Inflammatory macrophage treated with lipopolysaccharide for 4 hours (primary cell): ENCODE measurements at regions not wholly inside any gene's neighbourhood (a gene's known extent, or its start where the extent isn't known, plus 50 kb on each side); places are given as distances from the start of the nearest gene placed in this dataset.

Experiments
- DNase-seq: peaks from one replicate; pipeline ENCODE4 v3.0.0-alpha.2; 2020

DNA sequence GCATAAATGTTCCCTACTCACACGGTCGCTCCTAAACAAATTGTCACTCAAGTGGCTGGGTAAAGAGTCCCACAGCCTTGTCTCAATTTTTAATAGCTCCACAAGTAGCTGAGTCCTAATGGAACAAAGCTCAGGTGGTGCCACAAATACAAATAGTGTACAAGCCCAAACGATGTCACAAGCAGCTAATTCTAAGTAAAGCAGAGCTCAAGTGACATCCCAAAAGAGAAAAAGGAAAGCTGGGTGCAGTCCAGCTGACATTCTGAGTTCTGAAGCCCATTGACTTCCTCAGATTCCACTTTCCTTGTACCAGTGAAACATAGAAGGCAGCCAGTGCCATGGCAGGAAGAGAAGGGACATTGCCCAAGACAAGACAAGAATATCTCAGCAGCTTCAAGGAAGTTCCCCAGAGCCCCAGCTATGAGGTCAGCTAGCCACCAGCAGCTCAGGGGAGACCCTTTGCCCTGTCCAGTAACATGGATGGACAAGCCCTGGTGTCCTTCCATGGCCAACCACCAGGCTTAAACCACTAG, 231.2 kb upstream of the SGCD start:
- no peak for DNase-seq

DNA sequence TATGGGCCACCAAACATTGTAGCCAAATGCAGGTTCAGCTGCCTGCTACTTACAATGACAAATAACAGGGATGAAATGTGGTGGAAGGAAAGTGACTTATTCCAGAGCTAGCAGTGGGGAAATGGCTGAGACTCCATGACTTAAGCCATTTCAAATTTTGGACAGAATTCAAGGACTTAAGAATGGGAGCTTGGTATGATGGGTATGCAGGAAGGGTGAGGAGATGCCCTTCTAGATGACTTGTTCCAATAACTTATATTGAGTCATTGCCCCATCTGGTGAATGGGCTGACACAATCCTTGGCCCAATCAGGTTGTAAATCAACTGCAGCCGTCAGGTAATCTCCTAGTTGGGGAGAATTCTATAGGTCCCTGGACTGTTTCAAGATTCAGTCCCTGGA, 230.7 kb upstream of the SGCD start:
- no peak for DNase-seq

DNA sequence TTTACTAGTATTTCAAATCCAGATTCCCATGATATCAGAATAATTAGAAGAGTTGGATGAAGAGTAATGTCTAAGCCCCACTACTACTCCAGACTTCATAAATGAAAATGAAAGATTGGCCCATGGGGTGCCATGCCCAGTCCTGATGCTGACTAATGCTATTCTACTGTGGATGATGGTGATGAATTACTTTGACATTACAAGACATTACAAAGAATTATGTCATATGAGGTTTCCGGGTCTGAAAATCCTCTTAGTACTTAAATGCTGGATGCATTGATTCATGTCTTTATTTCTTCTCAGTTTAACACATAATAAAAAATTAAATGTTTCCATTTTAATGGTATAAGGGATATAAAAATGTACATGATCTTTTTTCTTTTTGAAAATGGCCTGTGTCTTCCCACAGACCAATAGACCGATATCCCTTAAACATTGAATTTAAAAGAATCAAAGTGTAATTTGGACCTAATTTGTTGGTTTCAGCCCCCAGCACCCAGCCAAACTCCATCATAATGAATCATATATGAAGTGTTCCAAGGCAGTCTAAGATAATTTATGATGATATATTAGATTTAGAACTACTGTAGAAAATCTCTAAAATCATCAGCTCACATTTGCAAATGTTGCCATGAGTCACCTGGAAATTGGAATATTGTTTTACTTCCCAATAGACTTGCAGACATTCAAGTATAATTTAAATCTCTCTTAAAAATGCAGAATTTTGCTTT, 223.6 kb upstream of the SGCD start:
- DNase-seq: no peak

DNA sequence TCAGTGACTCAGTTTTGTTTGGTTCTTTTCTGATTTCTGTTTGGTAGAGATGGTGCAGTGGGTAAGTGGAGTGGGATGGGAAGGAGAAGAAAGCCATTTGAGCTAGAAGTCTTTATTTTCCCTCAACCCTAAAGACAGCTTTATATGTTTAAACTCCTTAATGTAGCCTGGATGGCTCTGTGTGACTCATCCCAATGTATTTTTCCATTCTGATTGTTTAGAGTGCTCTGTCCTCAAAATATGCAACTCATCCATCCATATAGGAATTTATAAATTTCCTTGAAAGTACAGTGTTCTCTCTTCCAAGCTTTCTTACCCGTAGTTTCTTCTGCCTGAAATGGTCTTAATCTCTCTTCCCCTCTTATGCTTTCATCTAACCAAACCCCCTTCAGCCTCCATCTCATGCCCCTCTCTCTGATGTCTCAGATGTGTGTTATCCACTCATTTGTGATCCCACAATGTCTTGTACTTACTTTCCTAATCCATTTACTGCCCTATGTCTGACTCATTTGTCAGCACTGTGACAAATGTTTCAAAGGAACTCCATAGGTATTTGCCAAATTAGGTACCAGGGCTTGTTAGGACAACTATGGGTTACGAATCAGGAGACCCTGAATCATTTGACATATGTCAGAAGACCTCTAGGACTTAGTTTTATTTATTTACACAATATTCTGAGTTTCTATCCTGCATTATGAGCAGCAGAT, 217.5 kb upstream of the SGCD start:
- no peak for DNase-seq

DNA sequence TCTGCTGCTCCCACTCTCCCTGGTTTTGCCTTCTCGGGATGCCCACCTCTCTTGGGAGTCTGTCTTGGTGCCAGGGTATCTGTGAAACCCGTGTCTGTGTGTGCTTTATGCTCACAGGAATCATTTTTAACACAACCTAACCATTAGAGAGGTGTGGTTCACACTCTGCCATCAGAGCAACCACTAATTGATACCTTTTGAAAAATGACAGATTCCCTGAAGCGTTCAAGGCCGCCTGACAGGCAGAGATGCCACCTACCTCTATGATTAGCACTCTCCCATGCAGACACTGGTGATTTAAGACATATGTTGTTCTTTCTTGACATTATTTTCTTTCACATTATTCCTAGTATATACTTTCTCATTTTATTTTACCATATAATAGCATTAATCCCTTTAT, 207.3 kb upstream of the SGCD start:
- no peak for DNase-seq

DNA sequence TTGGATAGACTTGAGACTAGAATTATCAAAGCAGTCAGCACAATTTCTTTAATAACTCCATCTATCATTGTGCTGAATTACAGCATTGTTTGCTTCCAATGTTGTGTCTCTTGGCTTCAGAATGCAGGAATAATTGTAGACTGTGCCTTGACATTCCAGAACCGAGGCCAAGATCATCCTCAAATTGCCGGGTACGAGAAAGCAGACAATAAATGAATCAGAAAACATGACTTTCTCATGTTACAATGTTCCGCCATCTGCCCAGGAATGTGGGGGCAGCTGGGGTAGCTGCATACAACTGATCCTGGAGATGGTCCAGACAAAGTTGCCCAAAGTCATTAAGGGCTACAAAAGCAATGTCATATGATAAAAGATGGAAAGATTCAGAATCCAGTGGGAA, 206.2 kb upstream of the SGCD start:
- no peak for DNase-seq

DNA sequence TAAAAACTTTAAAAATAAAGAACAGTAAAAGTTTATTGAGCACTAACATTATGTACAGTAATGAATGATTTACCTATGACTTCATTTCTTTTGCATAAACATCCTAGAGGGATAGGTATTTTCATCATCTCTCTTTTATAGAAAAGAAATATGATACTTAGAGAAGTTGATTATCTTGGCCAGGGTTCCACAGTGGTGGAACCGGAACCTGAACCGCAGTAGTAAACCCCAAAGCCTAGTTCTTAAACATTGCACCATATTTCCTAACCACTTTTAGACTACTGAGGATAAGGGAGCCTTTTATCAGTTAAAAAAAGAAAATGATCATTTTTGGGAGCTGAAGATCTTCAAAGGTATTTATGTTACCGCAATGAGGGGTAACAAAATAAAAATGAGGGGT, 205.7 kb upstream of the SGCD start:
- DNase-seq: no peak

DNA sequence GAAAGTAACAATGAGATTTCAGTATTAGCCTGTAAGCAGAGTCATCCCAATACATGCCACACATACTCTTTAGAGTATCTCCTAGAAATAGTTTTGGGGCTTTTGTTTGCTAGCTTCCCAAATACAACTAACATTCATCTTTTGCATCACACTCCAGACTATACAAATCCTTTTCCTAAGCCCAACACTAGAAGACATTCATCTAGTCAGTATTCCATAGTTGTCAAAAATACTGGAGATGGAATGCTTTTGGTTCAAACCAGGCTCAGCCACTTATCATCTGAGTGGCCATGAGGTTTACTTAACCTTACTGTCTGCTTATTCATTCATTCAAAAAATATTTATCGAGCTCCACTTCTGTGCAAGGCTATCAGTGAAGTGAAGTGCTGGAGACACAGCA, 205.1 kb upstream of the SGCD start:
- no peak for DNase-seq

DNA sequence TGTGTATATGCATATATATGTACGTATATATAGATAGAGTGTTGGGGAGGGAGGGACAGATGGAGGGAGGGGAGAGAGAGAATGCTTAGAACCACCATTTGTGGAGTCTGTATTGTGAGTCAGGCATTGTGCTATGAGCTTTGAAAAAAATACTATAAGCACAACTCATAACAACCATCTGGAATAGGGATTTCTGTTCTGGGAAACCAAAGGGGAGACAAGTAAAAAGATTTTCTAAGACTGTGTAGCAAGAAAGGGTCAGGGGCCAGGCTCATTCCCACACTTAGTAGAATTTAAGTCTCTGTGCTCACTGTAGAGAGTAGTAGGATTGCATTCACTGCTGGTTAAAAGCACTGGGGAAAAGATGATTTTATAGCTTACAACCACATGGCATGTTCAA, 202.3 kb upstream of the SGCD start:
- no peak for DNase-seq

DNA sequence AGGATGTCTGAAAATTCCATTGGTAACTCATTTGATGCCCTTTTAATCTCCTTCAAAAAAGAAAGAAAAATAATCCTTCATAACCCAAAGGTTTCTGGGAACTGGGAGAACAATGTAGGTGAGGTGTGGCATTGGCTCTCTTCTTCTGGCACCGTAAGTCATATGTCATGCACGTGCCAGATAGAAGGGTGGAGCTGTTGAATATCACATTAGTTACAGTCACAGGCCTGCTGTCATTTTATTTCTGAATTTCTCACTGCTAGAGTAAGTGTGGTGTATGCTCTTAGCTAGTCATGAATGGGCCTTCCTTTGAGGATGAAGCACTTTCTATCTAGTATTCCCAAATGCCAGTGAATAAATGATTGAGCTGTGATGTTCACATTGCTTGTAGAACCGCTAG, 201.8 kb upstream of the SGCD start:
- no peak for DNase-seq

DNA sequence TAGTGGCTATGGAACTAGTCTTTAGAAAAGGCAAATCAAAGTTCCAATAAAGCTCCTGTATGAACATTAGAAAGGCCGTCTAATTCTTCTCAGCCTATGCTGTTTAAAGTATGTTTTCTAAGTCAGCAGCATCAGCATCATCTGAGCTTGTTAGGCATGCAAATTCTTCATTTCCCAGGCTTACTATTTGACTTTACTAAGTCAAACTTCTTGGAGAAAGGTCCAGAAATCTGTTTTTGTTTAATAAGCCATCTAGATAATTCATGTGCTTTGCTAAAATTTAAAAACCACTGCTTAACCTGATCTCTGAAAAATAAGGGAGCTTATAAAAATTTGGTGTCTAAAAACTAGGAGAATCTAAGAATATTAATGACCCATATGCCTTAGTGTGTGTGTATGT, 200.2 kb upstream of the SGCD start:
- DNase-seq: no peak

DNA sequence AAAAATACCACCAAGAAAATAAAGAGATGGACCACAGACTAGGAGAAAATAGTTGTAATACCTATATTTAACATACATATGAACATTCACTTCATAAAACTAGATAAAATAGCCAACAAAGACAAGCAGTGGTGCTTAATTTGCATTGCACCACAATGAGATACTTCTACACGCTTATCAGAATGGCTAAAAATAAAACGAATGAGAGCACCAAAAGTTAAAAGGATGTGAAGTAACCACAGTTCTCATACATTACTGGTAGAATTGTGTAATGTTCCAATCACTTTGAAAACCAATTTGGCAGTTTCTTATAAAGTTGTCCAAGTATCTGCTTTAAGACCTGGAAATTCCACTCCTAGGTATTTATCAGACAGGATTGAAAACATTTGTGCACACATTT, 198.9 kb upstream of the SGCD start:
- no peak for DNase-seq

DNA sequence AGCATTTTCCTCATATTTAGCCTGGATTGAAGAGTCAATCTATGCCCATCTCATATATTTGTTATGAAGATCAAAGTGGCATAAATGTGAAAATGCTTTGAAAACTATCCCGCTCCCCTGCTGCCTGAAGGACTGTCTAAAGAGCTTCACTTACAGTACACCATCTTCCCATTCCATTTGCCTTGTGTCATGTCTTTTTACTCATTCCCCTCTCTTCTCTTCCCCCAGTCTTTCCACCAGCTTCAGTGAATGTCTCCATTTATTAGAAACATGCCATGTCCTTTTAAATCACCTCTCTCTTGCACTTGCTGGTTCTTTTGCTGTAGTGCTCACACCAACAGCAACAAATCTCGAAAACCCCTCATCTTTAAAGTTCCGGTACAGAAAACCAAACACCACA, 192.7 kb upstream of the SGCD start:
- DNase-seq: no peak

DNA sequence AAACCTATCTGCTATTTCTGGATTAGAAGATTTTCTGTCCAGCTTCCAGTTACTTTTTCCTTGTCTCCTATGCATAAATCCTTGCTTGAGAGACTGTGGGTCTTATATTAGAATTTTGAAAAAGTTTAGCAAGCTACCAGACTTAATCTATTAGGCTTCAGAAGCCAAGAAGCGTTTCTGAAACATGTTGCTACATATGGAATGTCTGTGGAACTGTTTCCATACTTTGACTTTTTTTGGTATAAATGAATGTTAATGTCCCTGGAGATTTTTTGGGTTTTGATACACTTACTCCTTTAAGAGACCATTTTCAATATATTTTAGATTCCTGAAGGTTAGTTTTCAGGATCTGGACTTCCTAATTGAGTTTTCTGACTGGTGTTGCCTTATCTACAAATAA, 191.4 kb upstream of the SGCD start:
- no peak for DNase-seq

DNA sequence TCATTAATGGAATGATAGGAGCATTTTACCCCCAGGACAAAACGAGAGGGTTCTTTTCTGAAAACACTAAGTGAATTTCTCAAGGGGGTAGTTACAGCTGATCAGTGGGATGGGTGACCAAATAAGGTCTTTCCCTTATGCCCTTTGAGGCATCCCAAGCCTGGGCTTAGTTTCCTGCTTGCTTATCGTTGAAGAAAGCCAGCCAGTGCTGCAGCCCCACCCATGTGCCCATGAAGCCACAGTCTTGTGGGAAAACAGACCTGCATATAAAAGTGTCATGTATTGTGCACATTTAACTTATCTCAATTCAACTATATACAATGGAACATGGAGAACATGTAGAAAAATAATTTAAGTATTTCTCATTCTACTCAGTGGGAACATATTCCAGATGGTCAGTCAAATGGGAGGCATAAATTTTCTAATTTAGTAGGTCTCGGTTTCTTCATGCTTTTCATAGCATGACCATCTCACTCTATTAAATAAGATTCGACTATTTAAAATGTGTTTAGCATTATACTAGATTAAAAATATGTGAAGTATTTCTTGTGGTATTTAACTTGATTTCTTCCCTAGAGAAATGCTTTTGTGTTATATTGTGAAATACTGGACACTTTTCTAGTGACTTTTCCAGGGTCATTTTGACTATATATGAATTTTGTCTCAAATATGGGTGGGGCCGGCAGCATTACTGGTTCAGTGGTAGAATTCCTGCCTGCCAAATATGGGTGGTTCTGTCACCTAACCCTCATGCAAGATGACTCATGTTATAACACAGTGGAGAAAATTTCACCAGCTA, 189.7 kb upstream of the SGCD start:
- no peak for DNase-seq

DNA sequence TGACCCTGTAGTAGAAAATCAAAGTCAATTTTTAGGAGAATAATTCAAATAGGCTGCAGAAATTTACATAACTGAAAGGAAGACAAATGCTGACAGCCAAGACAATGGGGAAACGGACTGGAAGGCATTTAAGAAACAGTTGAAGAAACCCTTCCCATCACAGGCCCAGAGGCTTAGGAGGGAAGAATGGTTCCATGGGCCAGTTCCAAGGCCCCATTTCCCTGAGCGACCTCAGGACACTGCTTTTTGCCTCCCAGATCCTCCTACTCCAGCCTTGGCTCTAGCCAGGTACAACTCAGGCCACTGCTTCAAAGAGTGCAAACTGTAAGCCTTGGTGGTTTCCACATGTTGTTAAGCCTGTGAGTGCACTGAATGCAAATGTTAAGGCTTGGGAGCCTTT, 184.1 kb upstream of the SGCD start:
- DNase-seq: no peak

DNA sequence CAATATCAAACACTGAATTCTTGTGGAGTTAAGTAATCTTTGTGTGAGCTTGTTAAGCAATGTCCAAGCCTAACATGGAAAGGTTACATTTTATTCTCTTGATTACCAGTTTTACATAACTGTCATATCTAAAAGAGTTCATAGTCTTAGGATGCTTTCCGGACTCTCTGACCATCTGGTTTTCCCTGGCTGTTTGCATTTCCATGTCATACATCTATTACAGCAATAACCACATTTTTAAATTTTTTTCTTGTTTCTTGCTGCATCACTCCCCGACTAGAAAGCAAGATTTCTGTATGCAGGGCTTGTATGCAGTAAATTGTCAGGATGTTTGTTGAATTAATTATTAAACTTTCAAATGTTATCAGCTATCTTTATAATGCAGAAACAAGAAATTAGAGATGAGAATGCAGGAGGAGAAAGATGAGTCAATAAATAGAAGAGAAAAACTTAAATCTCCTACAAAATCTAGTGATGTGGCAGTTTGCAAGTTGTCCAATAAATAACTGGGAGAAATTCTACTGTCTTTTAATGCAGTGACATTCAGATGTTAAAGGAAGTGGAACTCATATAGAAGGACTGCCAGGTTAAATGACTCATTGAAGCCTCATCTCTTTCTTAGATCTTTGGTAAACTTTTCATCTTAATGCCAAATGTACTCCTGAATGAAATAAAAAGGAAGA, 179.6 kb upstream of the SGCD start:
- no peak for DNase-seq

DNA sequence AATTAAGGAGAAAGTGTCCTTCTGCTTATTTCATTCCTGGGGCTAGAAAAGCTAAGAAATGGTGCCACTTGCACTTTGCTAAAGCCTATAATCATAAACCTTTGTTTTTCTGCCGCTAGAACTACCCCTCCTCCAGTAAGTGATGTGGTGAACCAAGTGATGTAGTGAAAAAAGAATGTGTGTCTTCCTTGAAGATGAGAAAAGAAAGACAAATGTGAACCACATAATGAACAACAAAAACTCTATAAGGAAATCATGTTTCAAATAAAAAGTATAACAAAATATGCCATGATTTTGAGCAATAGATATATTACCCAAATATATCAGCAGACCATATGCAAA, 179.0 kb upstream of the SGCD start:
- DNase-seq: no peak

DNA sequence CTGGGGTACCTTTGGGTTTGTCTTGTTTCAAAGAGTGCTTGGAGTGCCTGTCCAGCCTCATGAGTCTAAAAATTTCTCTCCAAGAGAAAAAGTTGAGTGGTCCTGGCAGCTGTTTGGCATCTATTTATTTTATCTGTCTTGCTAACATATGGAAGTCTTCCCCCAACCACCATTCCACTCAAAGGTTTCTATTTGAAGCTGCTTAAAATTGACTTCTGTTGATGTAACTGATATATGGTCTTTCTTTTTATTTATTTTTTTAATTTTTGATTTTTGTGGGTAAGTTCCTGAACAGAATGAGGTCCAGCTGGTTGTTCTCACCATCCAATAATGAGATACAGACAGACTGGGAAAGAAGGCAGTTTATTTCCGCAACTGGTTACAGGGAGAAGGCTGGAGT, 178.7 kb upstream of the SGCD start:
- DNase-seq: no peak

DNA sequence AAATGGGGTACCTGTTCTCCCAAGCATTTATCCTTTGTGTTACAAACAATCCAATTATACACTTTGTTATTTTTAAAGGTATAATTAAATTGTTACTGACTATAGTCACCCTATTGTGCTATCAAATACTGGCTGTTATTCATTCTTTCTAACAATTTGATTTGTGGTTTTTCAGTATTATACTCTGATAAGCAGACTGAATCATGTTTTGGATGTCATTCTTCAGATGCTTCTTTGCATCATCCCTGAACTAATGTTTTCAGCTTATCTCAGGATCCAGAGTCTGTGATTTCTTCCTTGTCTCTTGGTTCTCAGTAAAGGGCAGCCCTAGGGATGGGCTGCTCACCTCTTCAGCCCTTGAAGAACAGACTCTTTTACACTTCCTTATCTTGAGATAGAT, 177.8 kb upstream of the SGCD start:
- no peak for DNase-seq

DNA sequence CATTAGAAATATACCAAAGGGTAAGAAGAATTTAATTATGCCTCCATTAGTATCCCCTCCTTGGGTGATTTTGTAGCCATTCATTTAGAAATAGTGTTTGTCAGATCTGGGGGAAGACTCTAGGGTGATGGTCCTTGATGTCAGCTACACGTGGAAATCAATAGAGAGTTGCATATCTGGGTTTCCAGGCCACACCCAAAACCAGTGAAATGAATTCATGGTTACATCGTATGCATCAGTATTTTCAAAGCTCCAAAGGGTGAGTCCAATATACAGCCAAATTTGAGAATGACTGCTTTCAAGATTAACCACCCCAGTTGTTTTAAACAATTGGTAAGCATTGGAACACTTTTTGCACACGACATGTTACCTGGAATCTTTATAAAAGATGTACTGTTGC, 173.4 kb upstream of the SGCD start:
- DNase-seq: no peak

DNA sequence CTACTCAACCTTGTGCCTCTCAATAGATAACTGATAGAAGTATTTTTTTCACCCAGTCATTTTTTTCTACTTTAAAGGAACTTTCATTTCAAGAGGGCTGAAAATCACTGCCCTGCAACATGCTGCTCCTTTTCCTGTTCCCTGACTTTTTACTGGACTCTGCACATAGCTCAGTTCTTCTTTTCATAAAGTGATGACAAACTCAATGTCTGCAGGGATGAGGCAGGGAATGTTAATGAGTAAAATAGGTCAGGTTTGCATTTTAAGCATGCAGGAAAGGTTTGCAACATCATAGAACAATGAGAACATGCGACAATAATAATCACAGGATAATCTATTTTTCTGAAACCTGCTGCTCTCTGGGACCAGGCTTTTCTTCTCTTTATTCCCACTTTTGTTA, 172.2 kb upstream of the SGCD start:
- no peak for DNase-seq

DNA sequence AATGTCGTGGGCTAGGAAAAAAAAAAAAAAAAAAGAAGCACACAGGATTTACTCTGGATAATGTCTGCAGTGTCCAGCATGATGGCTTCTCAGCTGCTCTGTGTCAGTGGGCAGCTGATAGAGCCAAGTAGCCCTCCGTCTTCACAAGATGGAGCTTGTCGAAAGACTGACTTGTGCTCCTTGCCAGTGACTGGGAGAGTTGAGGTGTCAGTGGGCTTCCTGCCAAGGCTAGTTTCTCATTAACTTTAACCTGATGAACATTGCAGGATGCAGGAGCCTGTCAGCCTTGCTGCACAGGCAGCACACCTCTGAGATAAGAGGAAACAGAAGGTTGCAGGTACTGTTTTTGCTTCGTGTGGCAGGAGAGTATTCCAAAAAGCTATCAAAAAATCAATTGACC, 171.4 kb upstream of the SGCD start:
- DNase-seq: no peak

DNA sequence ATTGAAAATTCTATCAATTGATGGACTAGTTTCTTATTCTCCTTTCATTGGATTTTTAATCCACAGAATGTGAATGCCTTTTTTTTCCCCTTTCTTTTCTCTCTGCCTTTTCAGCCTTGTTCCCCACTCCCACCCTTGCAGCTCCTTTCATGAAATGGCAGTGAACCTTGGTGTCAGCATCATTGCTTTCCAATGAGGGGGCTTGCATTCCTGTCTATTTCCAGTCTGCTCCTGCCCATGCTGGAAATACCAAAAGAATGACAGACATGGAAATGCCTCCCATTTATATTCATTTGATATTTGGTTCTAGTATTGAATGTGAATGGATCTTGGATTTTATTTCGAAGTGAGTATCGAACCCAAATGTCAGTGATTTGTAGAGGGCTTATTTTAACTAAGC, 162.7 kb upstream of the SGCD start:
- DNase-seq: no peak
